Neural cell (in vitro differentiated cells): ENCODE measurements at regions not wholly inside any gene's neighbourhood (a gene's known extent, or its start where the extent isn't known, plus 50 kb on each side); places are given as distances from the start of the nearest gene placed in this dataset.

Experiments
- H2AFZ ChIP-seq: fragments of 200-600, 300-800 bp; sonication (generic), shearing (Covaris generic); 2 replicates; pipeline ENCODE4 v1.6.0; 2014; ENCODE audit warnings: low read depth, mild to moderate bottlenecking, antibody characterized with exemption, low read length, moderate library complexity
- H3F3A ChIP-seq: fragments of 200-600 bp; shearing (Covaris generic); 2 replicates; pipeline ENCODE4 v1.6.1; 2016; ENCODE audit warnings: mild to moderate bottlenecking, moderate library complexity, mixed read lengths, antibody characterized with exemption, low read length; ENCODE audit not compliant: insufficient read depth, poor library complexity, severe bottlenecking
- H3K27ac ChIP-seq: fragments of 200-600, 300-800 bp; sonication (generic), shearing (Covaris generic); 2 replicates; pipeline ENCODE4 v1.5.1; 2014; ENCODE audit warnings: mild to moderate bottlenecking, low read length, moderate library complexity
- H3K27me3 ChIP-seq: fragments of 300-800, 200-600 bp; sonication (generic), shearing (Covaris generic); 2 replicates; pipeline ENCODE4 v1.6.0; 2014; ENCODE audit warnings: mild to moderate bottlenecking, low read depth, low read length, moderate library complexity; ENCODE audit not compliant: insufficient read depth
- H3K36me3 ChIP-seq: fragments of 300-800, 200-600 bp; sonication (generic), shearing (Covaris generic); 2 replicates; pipeline ENCODE4 v1.5.1; 2014; ENCODE audit warnings: mild to moderate bottlenecking, antibody characterized with exemption, low read length, moderate library complexity; ENCODE audit not compliant: insufficient read depth
- H3K4me2 ChIP-seq: fragments of 300-800, 200-600 bp; sonication (generic), shearing (Covaris generic); 2 replicates; pipeline ENCODE4 v1.6.0; 2014; ENCODE audit warnings: mild to moderate bottlenecking, low read length
- H3K4me3 ChIP-seq: fragments of 300-800, 200-600 bp; sonication (generic), shearing (Covaris generic); 2 replicates; pipeline ENCODE4 v1.5.1; 2014; ENCODE audit warnings: mild to moderate bottlenecking, low read length, moderate library complexity
- H3K79me2 ChIP-seq: fragments of 200-600 bp; shearing (Covaris generic); replicated peaks from 2 replicates; pipeline ENCODE4 v1.6.0; 2014; ENCODE audit warnings: mild to moderate bottlenecking, low read length, moderate library complexity; ENCODE audit not compliant: insufficient read depth
- H3K9ac ChIP-seq: fragments of 300-800, 200-600 bp; sonication (generic), shearing (Covaris generic); 2 replicates; pipeline ENCODE4 v1.6.1; 2016; ENCODE audit warnings: mild to moderate bottlenecking, low read length, mixed read lengths
- H3K9me2 ChIP-seq: fragments of 200-600 bp; shearing (Covaris generic); 2 replicates; pipeline ENCODE4 v1.6.1; 2016; ENCODE audit warnings: mild to moderate bottlenecking, low read length, mixed read lengths; ENCODE audit not compliant: insufficient read depth
- H3K9me3 ChIP-seq: fragments of 200-600, 300-800 bp; sonication (generic), shearing (Covaris generic); 2 replicates; pipeline ENCODE4 v1.6.1; 2016; ENCODE audit warnings: mild to moderate bottlenecking, mixed run types, low read length, moderate library complexity, mixed read lengths
- H4K20me1 ChIP-seq: fragments of 200-600 bp; shearing (Covaris generic); 2 replicates; pipeline ENCODE4 v1.6.1; 2016; ENCODE audit warnings: mild to moderate bottlenecking, mixed run types; ENCODE audit not compliant: insufficient read depth
- EP300 ChIP-seq: fragments of 450-650 bp; conservative IDR thresholded peaks from 2 replicates; pipeline ENCODE4 v1.6.1; 2014; ENCODE audit warnings: antibody characterized with exemption, mild to moderate bottlenecking, moderate library complexity; ENCODE audit not compliant: poor library complexity, severe bottlenecking
- EZH2 ChIP-seq: fragments of 200-600, 300-800 bp; shearing (Covaris generic), sonication (generic); IDR thresholded peaks from 2 replicates; pipeline ENCODE4 v1.6.1; 2014; ENCODE audit warnings: antibody characterized with exemption, low read length, borderline replicate concordance, mild to moderate bottlenecking; ENCODE audit not compliant: insufficient read depth, poor library complexity, severe bottlenecking
- MXI1 ChIP-seq: fragments of 450-650 bp; conservative IDR thresholded peaks from 2 replicates; pipeline ENCODE4 v1.6.1; 2014; ENCODE audit warnings: antibody characterized with exemption, mild to moderate bottlenecking; ENCODE audit not compliant: poor library complexity, severe bottlenecking
- POLR2AphosphoS5 ChIP-seq: IDR thresholded peaks from 2 replicates; pipeline ENCODE4 v1.6.1; 2012
- RAD21 ChIP-seq: fragments of 450-650 bp; conservative IDR thresholded peaks from 2 replicates; pipeline ENCODE4 v1.6.1; 2014; ENCODE audit warnings: antibody characterized with exemption, mild to moderate bottlenecking, moderate library complexity
- SMC3 ChIP-seq: fragments of 450-650 bp; conservative IDR thresholded peaks from 2 replicates; pipeline ENCODE4 v1.6.1; 2014; ENCODE audit warnings: antibody characterized with exemption, mild to moderate bottlenecking, moderate library complexity; ENCODE audit not compliant: poor library complexity
- TAF1 ChIP-seq: IDR thresholded peaks from 2 replicates; pipeline ENCODE4 v1.6.1; 2012; ENCODE audit warnings: low read depth
- TF ChIP-seq, protein P1 (sequence below): IDR thresholded peaks from 2 replicates; pipeline ENCODE4 v1.6.1; 2012; ENCODE audit warnings: borderline replicate concordance
- TF ChIP-seq, protein P2 (sequence below): fragments of 450-650 bp; IDR thresholded peaks from 2 replicates; pipeline ENCODE4 v1.5.1; 2014; ENCODE audit warnings: antibody characterized with exemption, mild to moderate bottlenecking, moderate library complexity; ENCODE audit not compliant: poor library complexity, severe bottlenecking

GRCh38 chr2:121925466-121925865, 170.0 kb downstream of the TSN start:
- Histone ChIP-seq H3K9ac (no peak overlapping the region), H3K79me2 (no peaks in the 10 kb centered on the region), H4K20me1 (no peaks in the 10 kb centered on the region), H2AFZ (no peak overlapping the region), H3K36me3 (no peaks in the 10 kb centered on the region), H3K9me2 (no peaks in the 10 kb centered on the region), H3F3A (no peaks in the 10 kb centered on the region), H3K9me3 (no peaks in the 10 kb centered on the region), H3K27ac (no peak overlapping the region), H3K4me2 (no peak overlapping the region), H3K27me3 (no peaks in the 10 kb centered on the region), H3K4me3 (no peak overlapping the region)
- TF ChIP-seq POLR2AphosphoS5 (no peak), EP300 (no peak), TAF1 (no peak), SMC3 (no peak), EZH2 (no peak), RAD21 (no peak)
- TF ChIP-seq, protein P1, sequence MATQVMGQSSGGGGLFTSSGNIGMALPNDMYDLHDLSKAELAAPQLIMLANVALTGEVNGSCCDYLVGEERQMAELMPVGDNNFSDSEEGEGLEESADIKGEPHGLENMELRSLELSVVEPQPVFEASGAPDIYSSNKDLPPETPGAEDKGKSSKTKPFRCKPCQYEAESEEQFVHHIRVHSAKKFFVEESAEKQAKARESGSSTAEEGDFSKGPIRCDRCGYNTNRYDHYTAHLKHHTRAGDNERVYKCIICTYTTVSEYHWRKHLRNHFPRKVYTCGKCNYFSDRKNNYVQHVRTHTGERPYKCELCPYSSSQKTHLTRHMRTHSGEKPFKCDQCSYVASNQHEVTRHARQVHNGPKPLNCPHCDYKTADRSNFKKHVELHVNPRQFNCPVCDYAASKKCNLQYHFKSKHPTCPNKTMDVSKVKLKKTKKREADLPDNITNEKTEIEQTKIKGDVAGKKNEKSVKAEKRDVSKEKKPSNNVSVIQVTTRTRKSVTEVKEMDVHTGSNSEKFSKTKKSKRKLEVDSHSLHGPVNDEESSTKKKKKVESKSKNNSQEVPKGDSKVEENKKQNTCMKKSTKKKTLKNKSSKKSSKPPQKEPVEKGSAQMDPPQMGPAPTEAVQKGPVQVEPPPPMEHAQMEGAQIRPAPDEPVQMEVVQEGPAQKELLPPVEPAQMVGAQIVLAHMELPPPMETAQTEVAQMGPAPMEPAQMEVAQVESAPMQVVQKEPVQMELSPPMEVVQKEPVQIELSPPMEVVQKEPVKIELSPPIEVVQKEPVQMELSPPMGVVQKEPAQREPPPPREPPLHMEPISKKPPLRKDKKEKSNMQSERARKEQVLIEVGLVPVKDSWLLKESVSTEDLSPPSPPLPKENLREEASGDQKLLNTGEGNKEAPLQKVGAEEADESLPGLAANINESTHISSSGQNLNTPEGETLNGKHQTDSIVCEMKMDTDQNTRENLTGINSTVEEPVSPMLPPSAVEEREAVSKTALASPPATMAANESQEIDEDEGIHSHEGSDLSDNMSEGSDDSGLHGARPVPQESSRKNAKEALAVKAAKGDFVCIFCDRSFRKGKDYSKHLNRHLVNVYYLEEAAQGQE = no peak

- no peak for TF ChIP-seq EP300
- no peak for TF ChIP-seq POLR2AphosphoS5
- TF ChIP-seq, protein P2, sequence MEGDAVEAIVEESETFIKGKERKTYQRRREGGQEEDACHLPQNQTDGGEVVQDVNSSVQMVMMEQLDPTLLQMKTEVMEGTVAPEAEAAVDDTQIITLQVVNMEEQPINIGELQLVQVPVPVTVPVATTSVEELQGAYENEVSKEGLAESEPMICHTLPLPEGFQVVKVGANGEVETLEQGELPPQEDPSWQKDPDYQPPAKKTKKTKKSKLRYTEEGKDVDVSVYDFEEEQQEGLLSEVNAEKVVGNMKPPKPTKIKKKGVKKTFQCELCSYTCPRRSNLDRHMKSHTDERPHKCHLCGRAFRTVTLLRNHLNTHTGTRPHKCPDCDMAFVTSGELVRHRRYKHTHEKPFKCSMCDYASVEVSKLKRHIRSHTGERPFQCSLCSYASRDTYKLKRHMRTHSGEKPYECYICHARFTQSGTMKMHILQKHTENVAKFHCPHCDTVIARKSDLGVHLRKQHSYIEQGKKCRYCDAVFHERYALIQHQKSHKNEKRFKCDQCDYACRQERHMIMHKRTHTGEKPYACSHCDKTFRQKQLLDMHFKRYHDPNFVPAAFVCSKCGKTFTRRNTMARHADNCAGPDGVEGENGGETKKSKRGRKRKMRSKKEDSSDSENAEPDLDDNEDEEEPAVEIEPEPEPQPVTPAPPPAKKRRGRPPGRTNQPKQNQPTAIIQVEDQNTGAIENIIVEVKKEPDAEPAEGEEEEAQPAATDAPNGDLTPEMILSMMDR = no peak
- TF ChIP-seq SMC3 = no peak
- TF ChIP-seq, protein P1 = no peak
- TF ChIP-seq EZH2 = no peak
- TF ChIP-seq MXI1 = no peak
- no peak for TF ChIP-seq RAD21
- TF ChIP-seq TAF1 = no peak
- H3K4me2 ChIP-seq = no peak overlapping the region
- H3K27me3 ChIP-seq = no peaks in the 10 kb centered on the region
- H4K20me1 ChIP-seq = no peaks in the 10 kb centered on the region
- H3F3A ChIP-seq = no peaks in the 10 kb centered on the region
- H3K79me2 ChIP-seq = no peaks in the 10 kb centered on the region
- H3K9me3 ChIP-seq = no peaks in the 10 kb centered on the region
- no peaks in the 10 kb centered on the region for H3K36me3 ChIP-seq
- no peak overlapping the region for H3K4me3 ChIP-seq
- no peaks in the 10 kb centered on the region for H3K9me2 ChIP-seq
- H3K27ac ChIP-seq = no peak overlapping the region
- H3K9ac ChIP-seq = no peak overlapping the region
- no peak overlapping the region for H2AFZ ChIP-seq
These were observed 187.8 kb downstream of the TSN start for GRCh38 chr2:121943285-121943684.
